LNCaP clone FGC (cell line): ENCODE measurements at regions not wholly inside any gene's neighbourhood (a gene's known extent, or its start where the extent isn't known, plus 50 kb on each side); places are given as distances from the start of the nearest gene placed in this dataset.

Experiments used
- DNase-seq: peaks from one replicate; pipeline ENCODE4 v3.0.0-alpha.2; 2011; ENCODE audit warnings: low read depth
- H3K4me3 ChIP-seq: 2 replicates; pipeline ENCODE4 v1.5.1; 2011; ENCODE audit warnings: mild to moderate bottlenecking, low read depth, low read length, control low read depth
- TF ChIP-seq, protein P1 (sequence below): IDR thresholded peaks from 2 replicates; pipeline ENCODE4 v1.5.1; 2012; ENCODE audit warnings: mild to moderate bottlenecking; ENCODE audit not compliant: control insufficient read depth, insufficient read depth; ENCODE audit errors: extremely low read depth

DNA sequence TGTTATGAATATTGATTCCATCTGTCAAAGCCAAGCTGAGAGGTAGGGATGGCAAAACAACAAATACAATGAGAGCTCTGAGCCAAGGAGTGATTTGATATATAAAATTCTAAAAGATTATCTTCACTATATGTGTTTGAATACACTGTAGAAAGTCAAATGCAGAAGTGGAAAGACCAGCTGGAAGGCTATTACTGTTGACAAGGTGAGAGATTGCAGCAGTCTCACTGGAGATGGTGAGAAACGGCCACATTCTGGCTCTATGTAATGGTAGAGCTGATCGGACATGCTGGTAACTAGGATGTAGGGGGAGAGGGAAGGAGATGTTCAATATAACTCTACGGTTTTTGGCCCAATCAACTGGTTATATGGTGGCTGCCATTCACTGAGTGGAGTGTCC is 434.2 kb upstream of the SUCLG2 start:
- TF ChIP-seq, protein P1, sequence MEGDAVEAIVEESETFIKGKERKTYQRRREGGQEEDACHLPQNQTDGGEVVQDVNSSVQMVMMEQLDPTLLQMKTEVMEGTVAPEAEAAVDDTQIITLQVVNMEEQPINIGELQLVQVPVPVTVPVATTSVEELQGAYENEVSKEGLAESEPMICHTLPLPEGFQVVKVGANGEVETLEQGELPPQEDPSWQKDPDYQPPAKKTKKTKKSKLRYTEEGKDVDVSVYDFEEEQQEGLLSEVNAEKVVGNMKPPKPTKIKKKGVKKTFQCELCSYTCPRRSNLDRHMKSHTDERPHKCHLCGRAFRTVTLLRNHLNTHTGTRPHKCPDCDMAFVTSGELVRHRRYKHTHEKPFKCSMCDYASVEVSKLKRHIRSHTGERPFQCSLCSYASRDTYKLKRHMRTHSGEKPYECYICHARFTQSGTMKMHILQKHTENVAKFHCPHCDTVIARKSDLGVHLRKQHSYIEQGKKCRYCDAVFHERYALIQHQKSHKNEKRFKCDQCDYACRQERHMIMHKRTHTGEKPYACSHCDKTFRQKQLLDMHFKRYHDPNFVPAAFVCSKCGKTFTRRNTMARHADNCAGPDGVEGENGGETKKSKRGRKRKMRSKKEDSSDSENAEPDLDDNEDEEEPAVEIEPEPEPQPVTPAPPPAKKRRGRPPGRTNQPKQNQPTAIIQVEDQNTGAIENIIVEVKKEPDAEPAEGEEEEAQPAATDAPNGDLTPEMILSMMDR, result no peak
- H3K4me3 ChIP-seq, result no peak overlapping the region
- no peak for DNase-seq

DNA sequence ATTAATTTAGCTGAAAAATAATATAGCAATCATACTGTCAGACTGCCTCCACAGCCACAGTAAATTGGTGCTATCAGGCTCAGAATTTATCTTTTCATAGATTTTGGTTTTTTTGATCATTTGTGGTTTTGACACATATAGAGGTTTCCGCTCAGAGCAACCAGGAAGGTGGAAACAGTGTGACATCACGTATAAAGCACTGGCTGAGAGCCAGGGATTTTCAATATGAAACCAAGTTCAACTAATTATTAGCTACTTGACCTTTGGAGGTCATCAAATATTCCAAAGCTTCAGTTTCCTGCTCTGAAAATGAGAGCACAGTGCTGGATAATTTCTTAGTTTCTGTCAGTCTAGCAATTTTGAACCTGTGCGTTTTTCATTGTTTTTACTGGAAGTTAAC is 433.8 kb upstream of the SUCLG2 start:
- DNase-seq, result no peak
- no peak overlapping the region for H3K4me3 ChIP-seq
- TF ChIP-seq, protein P1, result no peak

DNA sequence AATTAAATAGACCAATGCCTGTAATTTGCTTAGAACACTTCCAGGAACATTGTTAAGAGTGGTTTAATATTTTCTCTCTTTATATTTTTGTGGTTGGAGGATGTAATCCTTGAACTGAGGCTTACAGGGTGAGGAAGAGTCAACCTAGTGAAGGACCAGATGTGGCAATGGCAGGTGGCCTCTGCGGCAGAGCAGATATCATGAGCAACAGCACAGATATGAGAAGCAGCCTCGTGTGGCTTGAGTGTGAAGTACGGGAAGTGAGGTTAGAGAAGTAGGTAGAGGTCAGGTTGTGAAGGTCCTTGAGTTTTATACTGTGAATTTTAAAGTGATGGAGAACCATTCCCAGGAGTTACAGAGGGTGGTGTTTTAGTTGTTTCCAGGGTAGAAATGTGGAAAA is 417.6 kb upstream of the SUCLG2 start:
- H3K4me3 ChIP-seq, result no peak overlapping the region
- DNase-seq, result no peak
- TF ChIP-seq, protein P1, result no peak

DNA sequence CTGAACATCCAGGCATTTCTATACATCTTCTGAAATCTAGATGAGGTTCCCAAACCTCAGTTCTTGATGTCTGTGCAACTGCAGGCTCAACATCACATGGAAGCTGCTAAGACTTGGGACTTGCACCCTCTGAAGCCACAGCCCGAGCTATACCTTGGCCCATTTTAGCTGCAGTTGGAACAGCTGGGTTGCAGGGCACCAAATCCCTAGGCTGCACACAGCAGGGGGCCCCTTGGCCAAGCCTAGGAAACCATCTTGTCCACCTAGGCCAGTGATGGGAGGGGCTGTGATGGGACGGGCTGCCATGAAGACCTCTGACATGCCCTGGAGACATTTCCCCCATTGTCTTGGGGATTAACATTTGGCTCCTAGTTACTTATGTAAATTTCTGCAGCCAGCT is 415.8 kb upstream of the SUCLG2 start:
- TF ChIP-seq, protein P1, result no peak
- no peak for DNase-seq

DNA sequence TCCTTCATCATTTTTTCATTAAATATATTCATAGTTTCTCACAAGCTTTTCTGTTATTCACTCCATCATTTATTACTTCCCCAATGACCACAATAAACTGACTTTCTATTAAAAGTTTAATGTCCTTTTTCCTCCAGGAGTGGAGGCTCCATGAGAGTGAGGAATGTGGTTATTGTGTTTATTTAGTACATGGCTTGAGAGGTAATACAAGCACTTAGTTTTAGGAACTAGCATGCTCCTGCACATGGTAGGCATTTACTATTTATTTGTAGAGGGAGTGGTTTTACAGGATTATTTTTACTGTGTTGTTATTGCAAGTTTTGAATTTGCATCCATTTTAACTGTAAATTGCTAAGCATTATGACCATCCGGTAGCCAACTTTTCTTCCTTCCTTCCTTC is 412.9 kb upstream of the SUCLG2 start:
- no peak for DNase-seq
- TF ChIP-seq, protein P1, result no peak
- no peak overlapping the region for H3K4me3 ChIP-seq

More for the DNA sequence above, 415.8 kb upstream of the SUCLG2 start:
- H3K4me3 ChIP-seq, result no peak overlapping the region

DNA sequence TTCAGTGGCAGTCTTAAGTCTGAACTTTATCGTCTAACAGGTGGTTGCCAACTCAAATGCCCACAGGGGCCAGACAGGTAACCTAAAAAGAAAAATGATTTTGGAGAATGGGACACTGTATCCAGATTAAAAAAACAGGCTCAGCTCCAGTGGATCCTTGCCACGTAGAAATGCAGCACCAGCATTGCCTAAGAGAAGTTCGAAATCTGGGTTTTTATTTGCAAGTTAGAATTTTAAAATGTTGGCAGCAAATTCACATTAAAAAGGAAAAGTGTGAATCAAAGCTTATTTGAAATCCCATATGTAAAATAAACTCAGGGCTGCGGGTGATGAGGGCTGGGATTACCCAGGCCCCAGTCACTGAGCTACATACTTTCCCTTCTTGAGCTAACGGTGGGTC is 408.5 kb upstream of the SUCLG2 start:
- no peak overlapping the region for H3K4me3 ChIP-seq
- TF ChIP-seq, protein P1, result no peak
- DNase-seq, result no peak

DNA sequence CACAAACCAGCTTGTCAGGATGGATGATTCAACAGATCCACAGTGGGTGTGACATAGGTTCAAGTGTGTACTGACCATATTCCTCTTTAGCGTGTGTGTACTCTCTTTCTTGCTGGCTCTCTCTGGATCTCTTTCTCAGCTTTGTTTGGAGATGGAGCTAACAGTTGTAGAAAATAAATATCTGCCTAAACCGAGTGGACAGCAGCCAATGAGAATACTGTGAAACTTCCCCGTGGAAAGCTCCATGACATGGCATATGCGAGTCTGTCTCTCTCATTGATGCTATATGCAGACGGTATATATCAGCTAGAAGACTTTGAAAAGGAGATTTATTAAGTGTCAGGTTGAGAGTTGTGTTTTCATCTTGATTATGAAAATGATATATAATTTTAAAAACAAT is 406.5 kb upstream of the SUCLG2 start:
- DNase-seq, result no peak
- TF ChIP-seq, protein P1, result no peak
- H3K4me3 ChIP-seq, result no peak overlapping the region
